ENCODE measurements at regions not wholly inside any gene's neighbourhood (a gene's known extent, or its start where the extent isn't known, plus 50 kb on each side); places are given as distances from the start of the nearest gene placed in this dataset.

DNA sequence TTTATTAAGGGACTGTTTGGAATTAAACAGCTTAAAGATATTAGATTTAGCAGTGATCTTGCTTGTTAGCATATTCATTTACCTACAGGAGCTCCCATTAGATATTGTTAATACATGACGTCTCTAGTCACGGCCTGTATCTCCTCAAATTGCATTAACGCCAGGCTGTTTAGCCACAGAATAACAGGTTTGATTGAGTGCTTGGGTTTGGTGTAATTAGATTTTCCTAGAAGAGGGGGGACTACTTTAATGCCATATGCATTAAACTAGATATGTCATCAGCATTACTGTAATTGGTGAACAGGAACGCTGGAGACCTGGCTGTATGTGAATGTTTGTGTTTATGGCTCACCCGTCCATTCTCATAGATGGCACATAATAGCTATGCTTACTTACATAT lies 841.4 kb upstream of the NR2F2 start:
- TF ChIP-seq, protein P1, sequence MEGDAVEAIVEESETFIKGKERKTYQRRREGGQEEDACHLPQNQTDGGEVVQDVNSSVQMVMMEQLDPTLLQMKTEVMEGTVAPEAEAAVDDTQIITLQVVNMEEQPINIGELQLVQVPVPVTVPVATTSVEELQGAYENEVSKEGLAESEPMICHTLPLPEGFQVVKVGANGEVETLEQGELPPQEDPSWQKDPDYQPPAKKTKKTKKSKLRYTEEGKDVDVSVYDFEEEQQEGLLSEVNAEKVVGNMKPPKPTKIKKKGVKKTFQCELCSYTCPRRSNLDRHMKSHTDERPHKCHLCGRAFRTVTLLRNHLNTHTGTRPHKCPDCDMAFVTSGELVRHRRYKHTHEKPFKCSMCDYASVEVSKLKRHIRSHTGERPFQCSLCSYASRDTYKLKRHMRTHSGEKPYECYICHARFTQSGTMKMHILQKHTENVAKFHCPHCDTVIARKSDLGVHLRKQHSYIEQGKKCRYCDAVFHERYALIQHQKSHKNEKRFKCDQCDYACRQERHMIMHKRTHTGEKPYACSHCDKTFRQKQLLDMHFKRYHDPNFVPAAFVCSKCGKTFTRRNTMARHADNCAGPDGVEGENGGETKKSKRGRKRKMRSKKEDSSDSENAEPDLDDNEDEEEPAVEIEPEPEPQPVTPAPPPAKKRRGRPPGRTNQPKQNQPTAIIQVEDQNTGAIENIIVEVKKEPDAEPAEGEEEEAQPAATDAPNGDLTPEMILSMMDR (IDR thresholded peaks at IDR 0.05) = no peak
- no peak for TF ChIP-seq ZFX (IDR thresholded peaks at IDR 0.05; ENCODE audit: borderline replicate concordance)

All from 22Rv1 (cell line).